Mammary epithelial cell (primary cell): ENCODE measurements at regions not wholly inside any gene's neighbourhood (a gene's known extent, or its start where the extent isn't known, plus 50 kb on each side); places are given as distances from the start of the nearest gene placed in this dataset.

Experiments
- EZH2 ChIP-seq: IDR thresholded peaks from 2 replicates; pipeline ENCODE4 v1.6.1; 2012; ENCODE audit warnings: low read length, inconsistent platforms, borderline replicate concordance
- TF ChIP-seq, protein P1 (sequence below), 2 donors: IDR thresholded peaks in 1 of 2; conservative IDR thresholded peaks in 1 of 2; 2 replicates each; pipeline ENCODE4 v1.5.1; 2011 to 2012; ENCODE audit warnings: inconsistent platforms in 2 of 2, low read length in 2 of 2, mild to moderate bottlenecking in 2 of 2, control low read depth in 1 of 2, low read depth in 1 of 2; ENCODE audit not compliant: insufficient read depth in 1 of 2; ENCODE audit errors: extremely low read depth in 1 of 2

DNA sequence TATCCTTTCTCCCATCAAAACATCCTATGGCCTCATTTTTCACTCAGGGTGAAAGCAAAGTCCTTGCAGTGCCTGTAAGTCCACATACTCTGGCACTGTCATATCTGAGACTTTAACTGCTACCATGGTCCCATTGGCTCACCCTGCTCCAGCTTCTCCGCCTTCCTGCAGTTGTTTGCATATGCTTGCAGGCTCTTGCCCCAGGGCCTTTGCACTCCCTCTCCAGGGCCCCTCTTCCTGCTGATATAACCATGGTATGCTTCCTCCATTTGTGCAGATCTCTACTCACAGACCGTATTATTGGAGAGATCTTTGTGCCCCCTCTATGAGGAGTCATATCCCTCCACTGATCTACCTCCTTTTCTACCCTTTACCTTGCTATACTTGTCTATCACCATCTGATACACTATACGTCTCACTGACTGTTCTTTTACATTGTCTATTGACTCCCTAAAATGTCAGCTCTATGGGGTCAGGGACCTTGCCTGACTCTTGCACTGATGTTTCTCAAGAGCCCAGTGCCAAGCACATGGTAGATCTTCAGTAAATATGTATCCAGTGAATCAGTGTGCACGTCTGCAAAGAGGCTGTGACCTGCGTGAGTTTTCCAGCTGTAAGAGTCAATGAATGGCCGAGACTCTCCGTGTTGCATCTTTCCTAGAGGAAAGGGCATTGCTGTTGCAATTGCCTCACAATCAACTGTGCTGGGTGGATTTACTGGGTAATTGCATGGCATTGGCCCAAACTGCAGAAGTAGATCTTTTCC lies 81.7 kb upstream of the CPEB4 start:
- TF ChIP-seq, protein P1, sequence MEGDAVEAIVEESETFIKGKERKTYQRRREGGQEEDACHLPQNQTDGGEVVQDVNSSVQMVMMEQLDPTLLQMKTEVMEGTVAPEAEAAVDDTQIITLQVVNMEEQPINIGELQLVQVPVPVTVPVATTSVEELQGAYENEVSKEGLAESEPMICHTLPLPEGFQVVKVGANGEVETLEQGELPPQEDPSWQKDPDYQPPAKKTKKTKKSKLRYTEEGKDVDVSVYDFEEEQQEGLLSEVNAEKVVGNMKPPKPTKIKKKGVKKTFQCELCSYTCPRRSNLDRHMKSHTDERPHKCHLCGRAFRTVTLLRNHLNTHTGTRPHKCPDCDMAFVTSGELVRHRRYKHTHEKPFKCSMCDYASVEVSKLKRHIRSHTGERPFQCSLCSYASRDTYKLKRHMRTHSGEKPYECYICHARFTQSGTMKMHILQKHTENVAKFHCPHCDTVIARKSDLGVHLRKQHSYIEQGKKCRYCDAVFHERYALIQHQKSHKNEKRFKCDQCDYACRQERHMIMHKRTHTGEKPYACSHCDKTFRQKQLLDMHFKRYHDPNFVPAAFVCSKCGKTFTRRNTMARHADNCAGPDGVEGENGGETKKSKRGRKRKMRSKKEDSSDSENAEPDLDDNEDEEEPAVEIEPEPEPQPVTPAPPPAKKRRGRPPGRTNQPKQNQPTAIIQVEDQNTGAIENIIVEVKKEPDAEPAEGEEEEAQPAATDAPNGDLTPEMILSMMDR (conservative IDR thresholded peaks at IDR 0.05 in 1 of 2, IDR thresholded peaks at IDR 0.05 in 1 of 2; ENCODE audit: extremely low read depth in 1 of 2, insufficient read depth in 1 of 2, low read depth in 1 of 2, low read length in 2 of 2): no peak
- no peak for TF ChIP-seq EZH2
